GM10266 (cell line): ENCODE measurements at regions not wholly inside any gene's neighbourhood (a gene's known extent, or its start where the extent isn't known, plus 50 kb on each side); places are given as distances from the start of the nearest gene placed in this dataset.
"Not testable (repeated sequence)": the region's sequence is repeated elsewhere in the genome, so short reads cannot be mapped to it uniquely, and the experiment has no call there.

Source experiments
- DNase-seq: peaks from one replicate; pipeline ENCODE4 v3.0.0; 2012; ENCODE audit errors: extremely low spot score
- CTCF ChIP-seq: IDR thresholded peaks from 2 replicates; pipeline ENCODE4 v1.5.1; 2012; ENCODE audit warnings: mild to moderate bottlenecking, low read depth; ENCODE audit not compliant: control insufficient read depth, insufficient read depth; ENCODE audit errors: missing control alignments

- TF ChIP-seq CTCF = no peak
- no peak for DNase-seq
Measured at GRCh38 chr6:811191-811590, 118.3 kb upstream of the EXOC2 start.

- DNase-seq = no peak
- TF ChIP-seq CTCF = no peak
Measured at GRCh38 chr6:804771-805170, 111.8 kb upstream of the EXOC2 start.

GRCh38 chr6:804317-804716 is 111.4 kb upstream of the EXOC2 start:
- no peak for DNase-seq
- TF ChIP-seq CTCF = no peak

- DNase-seq = no peak
- no peak for TF ChIP-seq CTCF
Measured at GRCh38 chr6:803191-803977, 110.4 kb upstream of the EXOC2 start.

GRCh38 chr6:802701-803100 is 109.8 kb upstream of the EXOC2 start:
- no peak for TF ChIP-seq CTCF
- no peak for DNase-seq

GRCh38 chr6:802223-802622 is 109.3 kb upstream of the EXOC2 start:
- not testable (repeated sequence) for DNase-seq

GRCh38 chr6:799769-800168 is 106.8 kb upstream of the EXOC2 start:
- DNase-seq = no peak
- TF ChIP-seq CTCF = no peak
